GM23338 (cell line): ENCODE measurements at regions not wholly inside any gene's neighbourhood (a gene's known extent, or its start where the extent isn't known, plus 50 kb on each side); places are given as distances from the start of the nearest gene placed in this dataset.

Experiments used
- ATAC-seq: fragments of 200-7000 bp; cut with Tn5 transposase; 3 replicates; pipeline ENCODE4 v1.9.1; 2020
- DNase-seq: peaks from one replicate; pipeline ENCODE4 v3.0.0-alpha.2; 2015; ENCODE audit warnings: low spot score
- H2AFZ ChIP-seq: fragments of 200-600 bp; sonication (generic); 2 replicates; pipeline ENCODE4 v1.8.0; 2016; ENCODE audit warnings: antibody characterized with exemption, mild to moderate bottlenecking, moderate library complexity
- H3F3A ChIP-seq: fragments of 200-600 bp; sonication (generic); replicated peaks from 2 replicates; pipeline ENCODE4 v1.8.0; 2017; ENCODE audit warnings: antibody characterized with exemption, mixed run types, low read depth
- H3K27ac ChIP-seq: fragments of 200-600 bp; sonication (generic); 2 replicates; pipeline ENCODE4 v1.6.1; 2016; ENCODE audit warnings: low read depth
- H3K27me3 ChIP-seq: fragments of 200-600 bp; sonication (generic); 2 replicates; pipeline ENCODE4 v1.8.0; 2016; ENCODE audit warnings: mild to moderate bottlenecking, mixed run types, moderate library complexity; ENCODE audit not compliant: insufficient read depth
- H3K36me3 ChIP-seq: fragments of 200-600 bp; sonication (generic); 2 replicates; pipeline ENCODE4 v1.8.0; 2016; ENCODE audit warnings: mild to moderate bottlenecking; ENCODE audit not compliant: insufficient read depth
- H3K4me1 ChIP-seq: fragments of 200-600 bp; sonication (generic); 2 replicates; pipeline ENCODE4 v1.8.0; 2016; ENCODE audit warnings: mild to moderate bottlenecking, moderate library complexity; ENCODE audit not compliant: insufficient read depth
- H3K4me2 ChIP-seq: fragments of 200-600 bp; sonication (generic); 2 replicates; pipeline ENCODE4 v1.7.1; 2017; ENCODE audit warnings: mixed run types
- H3K4me3 ChIP-seq: fragments of 200-600 bp; sonication (generic); 2 replicates; pipeline ENCODE4 v1.6.1; 2016; ENCODE audit warnings: mixed run types
- H3K79me2 ChIP-seq: fragments of 200-600 bp; sonication (generic); replicated peaks from 2 replicates; pipeline ENCODE4 v1.8.0; 2017; ENCODE audit warnings: mild to moderate bottlenecking; ENCODE audit not compliant: insufficient read depth
- H3K9me2 ChIP-seq: fragments of 200-600 bp; sonication (generic); 2 replicates; pipeline ENCODE4 v1.8.0; 2017; ENCODE audit not compliant: insufficient read depth
- H4K20me1 ChIP-seq: fragments of 200-600 bp; sonication (generic); replicated peaks from 2 replicates; pipeline ENCODE4 v1.8.0; 2017; ENCODE audit warnings: mild to moderate bottlenecking; ENCODE audit not compliant: insufficient read depth
- H3K27ac Mint-ChIP-seq: 2 replicates; pipeline ENCODE4 v1.8.0; 2020; ENCODE audit warnings: inconsistent platforms, mild to moderate bottlenecking, moderate library complexity, mixed read lengths
- H3K27me3 Mint-ChIP-seq: 3 replicates; pipeline ENCODE4 v1.8.0; 2022; ENCODE audit warnings: low read depth, mild to moderate bottlenecking, moderate library complexity, mixed read lengths, inconsistent platforms; ENCODE audit not compliant: insufficient read depth, poor library complexity
- H3K36me3 Mint-ChIP-seq: 3 replicates; pipeline ENCODE4 v1.8.0; 2021; ENCODE audit warnings: low read depth, mild to moderate bottlenecking, inconsistent platforms, moderate library complexity, mixed read lengths
- H3K4me1 Mint-ChIP-seq: 3 replicates; pipeline ENCODE4 v1.8.0; 2020; ENCODE audit warnings: mild to moderate bottlenecking, inconsistent platforms, mixed read lengths
- H3K4me3 Mint-ChIP-seq: 3 replicates; pipeline ENCODE4 v1.8.0; 2021; ENCODE audit warnings: moderate library complexity, mild to moderate bottlenecking, inconsistent platforms, mixed read lengths
- H3K9me3 Mint-ChIP-seq: 3 replicates; pipeline ENCODE4 v1.8.0; 2020; ENCODE audit warnings: moderate library complexity, mild to moderate bottlenecking, inconsistent platforms, mixed read lengths
- CREB1 ChIP-seq: fragments of 250-450 bp; sonication (Bioruptor Pico); IDR thresholded peaks from 2 replicates; pipeline ENCODE4 v1.5.0; 2020; ENCODE audit warnings: low read depth, mild to moderate bottlenecking, moderate library complexity
- EZH2 ChIP-seq: fragments of 200-600 bp; sonication (generic); IDR thresholded peaks from one replicate; pipeline ENCODE4 v1.8.0; 2017; ENCODE audit warnings: antibody characterized with exemption, mild to moderate bottlenecking, low read depth; ENCODE audit not compliant: unreplicated experiment
- EZH2phosphoT487 ChIP-seq: fragments of 200-600 bp; sonication (generic); IDR thresholded peaks from one replicate; pipeline ENCODE4 v1.8.1; 2018; ENCODE audit warnings: antibody characterized with exemption; ENCODE audit not compliant: unreplicated experiment
- JUNB ChIP-seq: IDR thresholded peaks from one replicate; pipeline ENCODE4 v1.6.1; 2016; ENCODE audit warnings: antibody characterized with exemption; ENCODE audit not compliant: unreplicated experiment
- NANOG ChIP-seq: IDR thresholded peaks from 2 replicates; pipeline ENCODE4 v1.6.1; 2016; ENCODE audit warnings: antibody characterized with exemption, borderline replicate concordance
- POLR2AphosphoS5 ChIP-seq: IDR thresholded peaks from 2 replicates; pipeline ENCODE4 v1.6.1; 2016; ENCODE audit warnings: antibody characterized with exemption, low read depth
- STAT1 ChIP-seq: IDR thresholded peaks from one replicate; pipeline ENCODE4 v1.6.1; 2016; ENCODE audit warnings: antibody characterized with exemption; ENCODE audit not compliant: unreplicated experiment
- ZNF114 ChIP-seq: fragments of 250-450 bp; sonication (Bioruptor Pico); IDR thresholded peaks from 2 replicates; pipeline ENCODE4 v1.5.0; 2020; ENCODE audit warnings: mild to moderate bottlenecking, moderate library complexity
- ZNF331 ChIP-seq: fragments of 250-450 bp; sonication (Bioruptor Pico); IDR thresholded peaks from 2 replicates; pipeline ENCODE4 v1.5.0; 2020; ENCODE audit warnings: low read depth, mild to moderate bottlenecking, moderate library complexity
- TF ChIP-seq, protein P1 (sequence below): IDR thresholded peaks from 2 replicates; pipeline ENCODE4 v1.6.1; 2016; ENCODE audit warnings: antibody characterized with exemption
- TF ChIP-seq, protein P2 (sequence below): IDR thresholded peaks from one replicate; pipeline ENCODE4 v1.6.1; 2018; ENCODE audit warnings: antibody characterized with exemption; ENCODE audit not compliant: unreplicated experiment
- TF ChIP-seq, protein P3 (sequence below): fragments of 250-450 bp; sonication (Bioruptor Pico); IDR thresholded peaks from 2 replicates; pipeline ENCODE4 v1.5.0; 2020; ENCODE audit warnings: mild to moderate bottlenecking, moderate library complexity
- TF ChIP-seq, protein P4 (sequence below), 2 experiments: fragments of 200-600 bp in 1 of 2; sonication (generic) in 1 of 2; conservative IDR thresholded peaks; 2 replicates each; pipeline versions ENCODE4 v1.5.1 to v1.6.1; 2016 to 2017; ENCODE audit warnings: antibody characterized with exemption in 2 of 2, low read depth in 2 of 2, mild to moderate bottlenecking in 2 of 2, moderate library complexity in 1 of 2

DNA sequence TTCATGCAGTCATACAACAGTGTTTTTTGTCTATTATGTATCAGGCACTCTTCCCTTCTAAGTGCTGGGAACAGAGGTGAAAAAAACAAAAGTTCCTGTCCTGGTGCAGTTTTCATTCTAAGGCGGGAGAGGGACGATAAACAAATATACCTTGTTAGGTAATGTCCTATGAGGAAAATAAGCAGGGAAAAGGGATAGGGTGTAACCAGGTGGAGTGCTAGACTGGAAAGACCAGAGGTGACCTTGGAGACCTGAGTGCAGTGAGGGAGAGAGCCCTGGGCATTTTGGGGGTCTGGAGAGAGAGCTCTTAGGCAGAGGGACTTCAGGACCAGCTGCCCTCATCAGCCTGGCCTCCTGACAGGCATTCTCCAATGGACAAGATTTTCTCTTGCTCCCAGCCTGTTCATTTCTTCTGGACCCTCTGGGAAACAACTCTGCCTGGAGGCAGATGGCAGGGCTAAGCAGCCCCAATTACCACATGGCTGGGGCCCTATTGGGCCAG is 97.2 kb upstream of the TJP1 start:
- no peak for DNase-seq
- no peak for ATAC-seq
- no peak overlapping the region for H3K27ac ChIP-seq
- no peaks in the 10 kb centered on the region for H3K36me3 ChIP-seq
- TF ChIP-seq, protein P1, sequence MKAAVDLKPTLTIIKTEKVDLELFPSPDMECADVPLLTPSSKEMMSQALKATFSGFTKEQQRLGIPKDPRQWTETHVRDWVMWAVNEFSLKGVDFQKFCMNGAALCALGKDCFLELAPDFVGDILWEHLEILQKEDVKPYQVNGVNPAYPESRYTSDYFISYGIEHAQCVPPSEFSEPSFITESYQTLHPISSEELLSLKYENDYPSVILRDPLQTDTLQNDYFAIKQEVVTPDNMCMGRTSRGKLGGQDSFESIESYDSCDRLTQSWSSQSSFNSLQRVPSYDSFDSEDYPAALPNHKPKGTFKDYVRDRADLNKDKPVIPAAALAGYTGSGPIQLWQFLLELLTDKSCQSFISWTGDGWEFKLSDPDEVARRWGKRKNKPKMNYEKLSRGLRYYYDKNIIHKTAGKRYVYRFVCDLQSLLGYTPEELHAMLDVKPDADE: no peak
- no peak for TF ChIP-seq STAT1
- TF ChIP-seq, protein P2, sequence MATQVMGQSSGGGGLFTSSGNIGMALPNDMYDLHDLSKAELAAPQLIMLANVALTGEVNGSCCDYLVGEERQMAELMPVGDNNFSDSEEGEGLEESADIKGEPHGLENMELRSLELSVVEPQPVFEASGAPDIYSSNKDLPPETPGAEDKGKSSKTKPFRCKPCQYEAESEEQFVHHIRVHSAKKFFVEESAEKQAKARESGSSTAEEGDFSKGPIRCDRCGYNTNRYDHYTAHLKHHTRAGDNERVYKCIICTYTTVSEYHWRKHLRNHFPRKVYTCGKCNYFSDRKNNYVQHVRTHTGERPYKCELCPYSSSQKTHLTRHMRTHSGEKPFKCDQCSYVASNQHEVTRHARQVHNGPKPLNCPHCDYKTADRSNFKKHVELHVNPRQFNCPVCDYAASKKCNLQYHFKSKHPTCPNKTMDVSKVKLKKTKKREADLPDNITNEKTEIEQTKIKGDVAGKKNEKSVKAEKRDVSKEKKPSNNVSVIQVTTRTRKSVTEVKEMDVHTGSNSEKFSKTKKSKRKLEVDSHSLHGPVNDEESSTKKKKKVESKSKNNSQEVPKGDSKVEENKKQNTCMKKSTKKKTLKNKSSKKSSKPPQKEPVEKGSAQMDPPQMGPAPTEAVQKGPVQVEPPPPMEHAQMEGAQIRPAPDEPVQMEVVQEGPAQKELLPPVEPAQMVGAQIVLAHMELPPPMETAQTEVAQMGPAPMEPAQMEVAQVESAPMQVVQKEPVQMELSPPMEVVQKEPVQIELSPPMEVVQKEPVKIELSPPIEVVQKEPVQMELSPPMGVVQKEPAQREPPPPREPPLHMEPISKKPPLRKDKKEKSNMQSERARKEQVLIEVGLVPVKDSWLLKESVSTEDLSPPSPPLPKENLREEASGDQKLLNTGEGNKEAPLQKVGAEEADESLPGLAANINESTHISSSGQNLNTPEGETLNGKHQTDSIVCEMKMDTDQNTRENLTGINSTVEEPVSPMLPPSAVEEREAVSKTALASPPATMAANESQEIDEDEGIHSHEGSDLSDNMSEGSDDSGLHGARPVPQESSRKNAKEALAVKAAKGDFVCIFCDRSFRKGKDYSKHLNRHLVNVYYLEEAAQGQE: no peak
- no peak for TF ChIP-seq JUNB
- TF ChIP-seq EZH2: no peak
- TF ChIP-seq ZNF331: no peak
- TF ChIP-seq NANOG: no peak
- TF ChIP-seq ZNF114 (CRISPR knock-in tag): no peak
- TF ChIP-seq, protein P3, sequence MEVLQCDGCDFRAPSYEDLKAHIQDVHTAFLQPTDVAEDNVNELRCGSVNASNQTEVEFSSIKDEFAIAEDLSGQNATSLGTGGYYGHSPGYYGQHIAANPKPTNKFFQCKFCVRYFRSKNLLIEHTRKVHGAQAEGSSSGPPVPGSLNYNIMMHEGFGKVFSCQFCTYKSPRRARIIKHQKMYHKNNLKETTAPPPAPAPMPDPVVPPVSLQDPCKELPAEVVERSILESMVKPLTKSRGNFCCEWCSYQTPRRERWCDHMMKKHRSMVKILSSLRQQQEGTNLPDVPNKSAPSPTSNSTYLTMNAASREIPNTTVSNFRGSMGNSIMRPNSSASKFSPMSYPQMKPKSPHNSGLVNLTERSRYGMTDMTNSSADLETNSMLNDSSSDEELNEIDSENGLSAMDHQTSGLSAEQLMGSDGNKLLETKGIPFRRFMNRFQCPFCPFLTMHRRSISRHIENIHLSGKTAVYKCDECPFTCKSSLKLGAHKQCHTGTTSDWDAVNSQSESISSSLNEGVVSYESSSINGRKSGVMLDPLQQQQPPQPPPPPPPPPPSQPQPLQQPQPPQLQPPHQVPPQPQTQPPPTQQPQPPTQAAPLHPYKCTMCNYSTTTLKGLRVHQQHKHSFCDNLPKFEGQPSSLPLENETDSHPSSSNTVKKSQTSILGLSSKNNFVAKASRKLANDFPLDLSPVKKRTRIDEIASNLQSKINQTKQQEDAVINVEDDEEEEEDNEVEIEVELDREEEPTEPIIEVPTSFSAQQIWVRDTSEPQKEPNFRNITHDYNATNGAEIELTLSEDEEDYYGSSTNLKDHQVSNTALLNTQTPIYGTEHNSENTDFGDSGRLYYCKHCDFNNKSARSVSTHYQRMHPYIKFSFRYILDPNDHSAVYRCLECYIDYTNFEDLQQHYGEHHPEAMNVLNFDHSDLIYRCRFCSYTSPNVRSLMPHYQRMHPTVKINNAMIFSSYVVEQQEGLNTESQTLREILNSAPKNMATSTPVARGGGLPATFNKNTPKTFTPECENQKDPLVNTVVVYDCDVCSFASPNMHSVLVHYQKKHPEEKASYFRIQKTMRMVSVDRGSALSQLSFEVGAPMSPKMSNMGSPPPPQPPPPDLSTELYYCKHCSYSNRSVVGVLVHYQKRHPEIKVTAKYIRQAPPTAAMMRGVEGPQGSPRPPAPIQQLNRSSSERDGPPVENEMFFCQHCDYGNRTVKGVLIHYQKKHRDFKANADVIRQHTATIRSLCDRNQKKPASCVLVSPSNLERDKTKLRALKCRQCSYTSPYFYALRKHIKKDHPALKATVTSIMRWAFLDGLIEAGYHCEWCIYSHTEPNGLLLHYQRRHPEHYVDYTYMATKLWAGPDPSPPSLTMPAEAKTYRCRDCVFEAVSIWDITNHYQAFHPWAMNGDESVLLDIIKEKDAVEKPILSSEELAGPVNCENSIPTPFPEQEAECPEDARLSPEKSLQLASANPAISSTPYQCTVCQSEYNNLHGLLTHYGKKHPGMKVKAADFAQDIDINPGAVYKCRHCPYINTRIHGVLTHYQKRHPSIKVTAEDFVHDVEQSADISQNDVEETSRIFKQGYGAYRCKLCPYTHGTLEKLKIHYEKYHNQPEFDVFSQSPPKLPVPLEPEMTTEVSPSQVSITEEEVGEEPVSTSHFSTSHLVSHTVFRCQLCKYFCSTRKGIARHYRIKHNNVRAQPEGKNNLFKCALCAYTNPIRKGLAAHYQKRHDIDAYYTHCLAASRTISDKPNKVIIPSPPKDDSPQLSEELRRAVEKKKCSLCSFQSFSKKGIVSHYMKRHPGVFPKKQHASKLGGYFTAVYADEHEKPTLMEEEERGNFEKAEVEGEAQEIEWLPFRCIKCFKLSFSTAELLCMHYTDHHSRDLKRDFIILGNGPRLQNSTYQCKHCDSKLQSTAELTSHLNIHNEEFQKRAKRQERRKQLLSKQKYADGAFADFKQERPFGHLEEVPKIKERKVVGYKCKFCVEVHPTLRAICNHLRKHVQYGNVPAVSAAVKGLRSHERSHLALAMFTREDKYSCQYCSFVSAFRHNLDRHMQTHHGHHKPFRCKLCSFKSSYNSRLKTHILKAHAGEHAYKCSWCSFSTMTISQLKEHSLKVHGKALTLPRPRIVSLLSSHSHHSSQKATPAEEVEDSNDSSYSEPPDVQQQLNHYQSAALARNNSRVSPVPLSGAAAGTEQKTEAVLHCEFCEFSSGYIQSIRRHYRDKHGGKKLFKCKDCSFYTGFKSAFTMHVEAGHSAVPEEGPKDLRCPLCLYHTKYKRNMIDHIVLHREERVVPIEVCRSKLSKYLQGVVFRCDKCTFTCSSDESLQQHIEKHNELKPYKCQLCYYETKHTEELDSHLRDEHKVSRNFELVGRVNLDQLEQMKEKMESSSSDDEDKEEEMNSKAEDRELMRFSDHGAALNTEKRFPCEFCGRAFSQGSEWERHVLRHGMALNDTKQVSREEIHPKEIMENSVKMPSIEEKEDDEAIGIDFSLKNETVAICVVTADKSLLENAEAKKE (CRISPR knock-in tag): no peak
- TF ChIP-seq EZH2phosphoT487: no peak
- TF ChIP-seq, protein P4, sequence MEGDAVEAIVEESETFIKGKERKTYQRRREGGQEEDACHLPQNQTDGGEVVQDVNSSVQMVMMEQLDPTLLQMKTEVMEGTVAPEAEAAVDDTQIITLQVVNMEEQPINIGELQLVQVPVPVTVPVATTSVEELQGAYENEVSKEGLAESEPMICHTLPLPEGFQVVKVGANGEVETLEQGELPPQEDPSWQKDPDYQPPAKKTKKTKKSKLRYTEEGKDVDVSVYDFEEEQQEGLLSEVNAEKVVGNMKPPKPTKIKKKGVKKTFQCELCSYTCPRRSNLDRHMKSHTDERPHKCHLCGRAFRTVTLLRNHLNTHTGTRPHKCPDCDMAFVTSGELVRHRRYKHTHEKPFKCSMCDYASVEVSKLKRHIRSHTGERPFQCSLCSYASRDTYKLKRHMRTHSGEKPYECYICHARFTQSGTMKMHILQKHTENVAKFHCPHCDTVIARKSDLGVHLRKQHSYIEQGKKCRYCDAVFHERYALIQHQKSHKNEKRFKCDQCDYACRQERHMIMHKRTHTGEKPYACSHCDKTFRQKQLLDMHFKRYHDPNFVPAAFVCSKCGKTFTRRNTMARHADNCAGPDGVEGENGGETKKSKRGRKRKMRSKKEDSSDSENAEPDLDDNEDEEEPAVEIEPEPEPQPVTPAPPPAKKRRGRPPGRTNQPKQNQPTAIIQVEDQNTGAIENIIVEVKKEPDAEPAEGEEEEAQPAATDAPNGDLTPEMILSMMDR (conservative IDR thresholded peaks at IDR 0.05; ENCODE audit: low read depth in 2 of 2): no peak
- no peak for TF ChIP-seq POLR2AphosphoS5
- no peak for TF ChIP-seq CREB1 (CRISPR knock-in tag)
- Mint-ChIP-seq H3K4me1 (peaks cover 38% of the 10 kb centered on the region), H3K27me3 (peaks cover 5% of the 10 kb centered on the region), H3K9me3 (no peaks in the 10 kb centered on the region), H3K36me3 (no peaks in the 10 kb centered on the region), H3K4me3 (no peak overlapping the region), H3K27ac (0 out of 2 replicates have a peak overlapping the region, but pooled peaks have one; percentile 9)
- no peaks in the 10 kb centered on the region for H3F3A ChIP-seq
- peaks cover 33% of the 10 kb centered on the region for H3K4me1 ChIP-seq
- H4K20me1 ChIP-seq: no peaks in the 10 kb centered on the region
- H2AFZ ChIP-seq: peak overlapping the region; percentile 11; the same call in 1 of the 2 replicates
- no peaks in the 10 kb centered on the region for H3K79me2 ChIP-seq
- no peaks in the 10 kb centered on the region for H3K27me3 ChIP-seq
- H3K4me3 ChIP-seq: no peak overlapping the region
- no peaks in the 10 kb centered on the region for H3K9me2 ChIP-seq
- no peak overlapping the region for H3K4me2 ChIP-seq
